GM23248 (cell line): ENCODE measurements at regions not wholly inside any gene's neighbourhood (a gene's known extent, or its start where the extent isn't known, plus 50 kb on each side); places are given as distances from the start of the nearest gene placed in this dataset.

Source experiments
- DNase-seq: peaks from one replicate; pipeline ENCODE4 v3.0.0-alpha.2; 2015
- H2AFZ ChIP-seq: fragments of 200-600 bp; sonication (generic); 2 replicates; pipeline ENCODE4 v1.6.1; 2016; ENCODE audit warnings: antibody characterized with exemption
- H3F3A ChIP-seq: fragments of 200-600 bp; sonication (generic); 2 replicates; pipeline ENCODE4 v1.6.1; 2016; ENCODE audit warnings: mild to moderate bottlenecking, antibody characterized with exemption, mixed run types; ENCODE audit not compliant: insufficient read depth
- H3K27ac ChIP-seq: fragments of 200-600 bp; sonication (generic); 2 replicates; pipeline ENCODE4 v1.5.1; 2016; ENCODE audit warnings: mild to moderate bottlenecking
- H3K27me3 ChIP-seq: fragments of 200-600 bp; sonication (generic); replicated peaks from 2 replicates; pipeline ENCODE4 v1.6.1; 2016; ENCODE audit warnings: mild to moderate bottlenecking; ENCODE audit not compliant: insufficient read depth
- H3K36me3 ChIP-seq: fragments of 200-600 bp; sonication (generic); 2 replicates; pipeline ENCODE4 v1.6.1; 2016; ENCODE audit warnings: low read depth, mild to moderate bottlenecking
- H3K4me1 ChIP-seq: fragments of 200-600 bp; sonication (generic); 2 replicates; pipeline ENCODE4 v1.6.1; 2016; ENCODE audit warnings: mild to moderate bottlenecking; ENCODE audit not compliant: insufficient read depth
- H3K4me2 ChIP-seq: fragments of 200-600 bp; sonication (generic); one replicate; pipeline ENCODE4 v1.6.1; 2016; ENCODE audit warnings: mild to moderate bottlenecking; ENCODE audit not compliant: unreplicated experiment
- H3K4me3 ChIP-seq: fragments of 200-600 bp; sonication (generic); 2 replicates; pipeline ENCODE4 v1.5.1; 2016; ENCODE audit warnings: mild to moderate bottlenecking
- H3K79me2 ChIP-seq: fragments of 200-600 bp; sonication (generic); 2 replicates; pipeline ENCODE4 v1.6.1; 2016; ENCODE audit warnings: mild to moderate bottlenecking; ENCODE audit not compliant: insufficient read depth
- H3K9ac ChIP-seq: fragments of 200-600 bp; sonication (generic); 2 replicates; pipeline ENCODE4 v1.6.1; 2016; ENCODE audit warnings: mild to moderate bottlenecking
- H3K9me2 ChIP-seq: fragments of 200-600 bp; sonication (generic); 2 replicates; pipeline ENCODE4 v1.6.1; 2016; ENCODE audit warnings: mixed run types, mild to moderate bottlenecking, moderate library complexity; ENCODE audit not compliant: insufficient read depth
- H3K9me3 ChIP-seq: fragments of 200-600 bp; sonication (generic); one replicate; pipeline ENCODE4 v1.6.1; 2017; ENCODE audit warnings: low read depth
- H4K20me1 ChIP-seq: fragments of 200-600 bp; sonication (generic); 2 replicates; pipeline ENCODE4 v1.6.0; 2016; ENCODE audit not compliant: insufficient read depth
- EZH2 ChIP-seq: fragments of 200-600 bp; sonication (generic); IDR thresholded peaks from 2 replicates; pipeline ENCODE4 v1.6.1; 2018; ENCODE audit warnings: antibody characterized with exemption, mild to moderate bottlenecking; ENCODE audit not compliant: insufficient read depth, poor library complexity, severe bottlenecking
- EZH2phosphoT487 ChIP-seq: fragments of 200-600 bp; sonication (generic); IDR thresholded peaks from 2 replicates; pipeline ENCODE4 v1.6.1; 2018; ENCODE audit warnings: antibody characterized with exemption, moderate library complexity, mild to moderate bottlenecking, low read depth; ENCODE audit not compliant: insufficient read depth
- WGBS, 2 experiments: methylation state at CpG; one replicate each; pipeline ENCODE4 v1.1.6; 2015 to 2017; ENCODE audit warnings: low lambda C conversion rate in 2 of 2, low coverage in 1 of 2; ENCODE audit errors: missing lambda C conversion rate in 2 of 2; 5-methylcytosine and 5-hydroxymethylcytosine counted together
- in situ Hi-C: fragments of 300-500 bp; cut with MboI; formaldehyde crosslinking; loops from 2 replicates; pipeline ENCODE4 v1.15.0; 2020

DNA sequence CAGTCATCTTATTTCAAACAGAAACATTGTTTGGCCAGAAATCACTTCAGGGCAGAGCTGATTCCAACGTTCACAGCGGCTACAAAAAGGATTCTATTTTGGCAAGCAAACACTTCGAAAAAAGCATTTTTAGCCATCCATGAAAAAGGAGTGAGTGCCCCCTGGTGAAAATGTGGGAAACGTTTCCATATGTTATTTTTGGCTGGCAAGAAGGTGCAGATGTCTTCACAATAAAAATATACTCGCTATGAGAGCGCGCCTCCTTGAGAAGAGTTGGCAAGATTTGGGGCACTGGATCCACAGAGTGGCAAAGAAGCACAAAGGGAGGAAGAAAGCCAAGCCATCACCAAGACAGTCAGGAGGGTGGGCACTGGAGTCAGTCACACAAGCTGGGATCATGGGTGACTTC is 191.1 kb downstream of the CHD9NB start:
- in situ Hi-C loops, result no loop called here
- no peaks in the 10 kb centered on the region for H3F3A ChIP-seq
- no peaks in the 10 kb centered on the region for H4K20me1 ChIP-seq
- H3K36me3 ChIP-seq, result no peaks in the 10 kb centered on the region
- no peaks in the 10 kb centered on the region for H3K9me3 ChIP-seq
- H3K27ac ChIP-seq, result no peak overlapping the region
- no peaks in the 10 kb centered on the region for H3K9me2 ChIP-seq
- H3K27me3 ChIP-seq, result no peaks in the 10 kb centered on the region
- no peaks in the 10 kb centered on the region for H3K4me1 ChIP-seq
- no peak overlapping the region for H3K4me3 ChIP-seq
- H2AFZ ChIP-seq, result no peak overlapping the region
- H3K79me2 ChIP-seq, result no peaks in the 10 kb centered on the region
- H3K4me2 ChIP-seq, result no peak overlapping the region
- H3K9ac ChIP-seq, result no peak overlapping the region
- peak; percentile 0 for DNase-seq
- 1 to 2% methylated on average over 7 of the region's 7 CpGs for WGBS, 2 experiments
- TF ChIP-seq EZH2 (no peak), EZH2phosphoT487 (no peak)

DNA sequence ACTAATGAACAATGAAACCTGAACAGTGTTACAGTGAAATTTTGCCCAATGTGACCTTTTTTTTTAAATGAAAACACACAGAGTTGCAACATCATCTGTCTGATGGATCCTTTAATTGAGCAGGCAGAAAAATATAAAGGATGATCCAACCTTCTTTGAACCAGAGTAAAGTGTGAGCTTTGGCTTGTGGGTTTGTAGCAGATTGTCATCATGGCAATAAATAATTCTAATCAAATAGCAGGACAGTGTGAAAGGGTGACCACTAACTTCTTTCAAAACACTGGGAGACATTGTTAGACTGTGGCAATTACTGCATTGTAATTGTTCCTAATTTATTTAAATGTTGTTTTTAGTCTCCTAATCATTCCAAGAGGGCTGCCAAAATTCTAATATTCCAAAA is 197.2 kb downstream of the CHD9NB start:
- DNase-seq, result no peak
- in situ Hi-C loops, result no loop called here
- Histone ChIP-seq H3K9ac (no peak overlapping the region), H4K20me1 (no peaks in the 10 kb centered on the region), H3K4me2 (no peak overlapping the region), H2AFZ (no peak overlapping the region), H3K27me3 (no peaks in the 10 kb centered on the region), H3K4me3 (no peak overlapping the region), H3K79me2 (no peaks in the 10 kb centered on the region), H3F3A (no peaks in the 10 kb centered on the region), H3K27ac (no peak overlapping the region), H3K4me1 (no peaks in the 10 kb centered on the region), H3K9me3 (no peaks in the 10 kb centered on the region), H3K9me2 (no peaks in the 10 kb centered on the region), H3K36me3 (no peaks in the 10 kb centered on the region)
- TF ChIP-seq EZH2, result no peak
- no peak for TF ChIP-seq EZH2phosphoT487

DNA sequence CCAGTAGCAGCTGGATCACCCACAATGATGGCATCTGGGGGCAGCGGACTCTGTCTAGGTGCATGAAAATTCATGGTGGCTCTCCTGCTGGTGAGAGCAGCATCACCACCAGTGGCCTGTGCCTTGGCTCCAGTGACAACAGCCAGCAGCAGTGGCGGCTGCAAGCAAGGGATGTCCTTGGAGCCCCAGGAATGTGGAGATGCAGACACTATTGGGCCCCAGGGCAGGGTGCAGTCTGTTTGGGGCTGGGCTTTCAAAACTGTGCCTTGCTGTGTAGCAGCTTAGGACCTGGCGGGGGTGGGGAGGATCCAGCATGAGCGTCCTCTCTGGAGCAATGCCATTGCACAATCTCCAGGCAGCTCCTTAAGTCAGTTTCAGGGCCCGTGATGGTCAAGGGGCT is 199.7 kb downstream of the CHD9NB start:
- no peaks in the 10 kb centered on the region for H3K79me2 ChIP-seq
- no peaks in the 10 kb centered on the region for H3K9me3 ChIP-seq
- H4K20me1 ChIP-seq, result no peaks in the 10 kb centered on the region
- no peaks in the 10 kb centered on the region for H3K36me3 ChIP-seq
- H3K27ac ChIP-seq, result no peak overlapping the region
- H3F3A ChIP-seq, result no peaks in the 10 kb centered on the region
- H2AFZ ChIP-seq, result no peak overlapping the region
- in situ Hi-C loops, result no loop called here
- H3K9ac ChIP-seq, result no peak overlapping the region
- DNase-seq, result no peak
- H3K9me2 ChIP-seq, result no peaks in the 10 kb centered on the region
- WGBS, 2 experiments, result 28 to 33% methylated on average over 5 of the region's 5 CpGs
- no peaks in the 10 kb centered on the region for H3K27me3 ChIP-seq
- TF ChIP-seq EZH2 (no peak), EZH2phosphoT487 (no peak)
- no peak overlapping the region for H3K4me3 ChIP-seq
- H3K4me2 ChIP-seq, result no peak overlapping the region
- H3K4me1 ChIP-seq, result no peaks in the 10 kb centered on the region

GRCh38 chr16:52851211-52851740 is 201.4 kb downstream of the CHD9NB start:
- H3K9me3 ChIP-seq, result no peaks in the 10 kb centered on the region
- H3F3A ChIP-seq, result no peaks in the 10 kb centered on the region
- H3K27ac ChIP-seq, result no peak overlapping the region
- H3K4me3 ChIP-seq, result no peak overlapping the region
- no peak overlapping the region for H3K9ac ChIP-seq
- no peak overlapping the region for H2AFZ ChIP-seq
- in situ Hi-C loops, result no loop called here
- WGBS, 2 experiments, result 60 to 67% methylated on average over 1 of the region's 1 CpG
- no peaks in the 10 kb centered on the region for H3K79me2 ChIP-seq
- H3K9me2 ChIP-seq, result no peaks in the 10 kb centered on the region
- H3K36me3 ChIP-seq, result no peaks in the 10 kb centered on the region
- no peaks in the 10 kb centered on the region for H4K20me1 ChIP-seq
- no peaks in the 10 kb centered on the region for H3K4me1 ChIP-seq
- no peak overlapping the region for H3K4me2 ChIP-seq
- no peak for DNase-seq
- TF ChIP-seq EZH2phosphoT487 (no peak), EZH2 (no peak)
- no peaks in the 10 kb centered on the region for H3K27me3 ChIP-seq

- Histone ChIP-seq H3K9me3 (no peaks in the 10 kb centered on the region), H3K27me3 (no peaks in the 10 kb centered on the region), H3K36me3 (no peaks in the 10 kb centered on the region), H3K79me2 (no peaks in the 10 kb centered on the region), H3F3A (no peaks in the 10 kb centered on the region), H4K20me1 (no peaks in the 10 kb centered on the region), H2AFZ (no peak overlapping the region), H3K4me3 (no peak overlapping the region), H3K9ac (no peak overlapping the region), H3K4me1 (no peaks in the 10 kb centered on the region), H3K9me2 (no peaks in the 10 kb centered on the region), H3K4me2 (no peak overlapping the region), H3K27ac (no peak overlapping the region)
- DNase-seq, result no peak
- in situ Hi-C loops, result no loop called here
- TF ChIP-seq EZH2 (no peak), EZH2phosphoT487 (no peak)
These were observed 209.3 kb downstream of the CHD9NB start for GRCh38 chr16:52843381-52843780.
